Stimulated activated CD4-positive, alpha-beta T cell treated with anti-CD3 and anti-CD28 coated beads, TNF-alpha, amount 100 ng/mL, for 24 hours (primary cell): ENCODE measurements at regions not wholly inside any gene's neighbourhood (a gene's known extent, or its start where the extent isn't known, plus 50 kb on each side); places are given as distances from the start of the nearest gene placed in this dataset.
"Not testable (repeated sequence)": the region's sequence is repeated elsewhere in the genome, so short reads cannot be mapped to it uniquely, and the experiment has no call there.

Experiments used
- DNase-seq, 3 experiments: peaks; one replicate each; pipeline ENCODE4 v3.0.0-alpha.2; 2020; ENCODE audit warnings: low read depth in 3 of 3

DNA sequence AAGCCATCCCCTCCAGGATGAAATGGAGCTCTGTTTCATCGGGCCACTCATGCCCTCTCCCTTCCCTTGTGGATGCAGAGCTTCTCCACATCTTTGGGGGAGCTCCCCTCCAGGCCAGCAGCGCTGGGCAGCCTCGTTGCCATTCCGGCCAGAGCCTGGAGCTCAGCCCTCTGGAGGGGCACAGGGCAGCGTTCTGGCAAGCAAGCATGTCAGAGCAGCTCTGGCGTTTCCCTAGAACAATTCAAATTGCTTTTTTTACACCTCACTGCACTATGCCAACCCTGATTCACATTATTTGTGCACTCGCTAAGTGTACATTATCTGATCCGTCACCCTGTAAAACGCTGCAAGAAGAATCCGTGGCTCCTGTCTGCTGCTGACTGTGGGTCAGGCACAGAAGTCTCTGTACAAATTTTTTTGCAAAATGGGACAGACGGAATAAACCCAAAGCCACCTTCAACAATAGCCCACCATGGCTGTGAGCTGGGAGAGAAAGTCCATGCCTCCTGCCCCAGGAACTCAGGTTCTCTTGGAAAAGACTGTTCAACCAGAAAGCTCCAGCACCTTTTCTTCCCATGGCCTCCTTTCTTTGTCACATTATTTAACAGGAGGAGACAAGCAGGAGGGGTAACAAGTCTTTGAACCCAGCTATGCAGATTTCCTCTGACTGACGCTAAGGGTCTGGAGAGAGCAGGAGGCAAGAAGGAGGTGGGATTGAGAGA lies 139.5 kb upstream of the CADM1 start:
- no peak for DNase-seq

DNA sequence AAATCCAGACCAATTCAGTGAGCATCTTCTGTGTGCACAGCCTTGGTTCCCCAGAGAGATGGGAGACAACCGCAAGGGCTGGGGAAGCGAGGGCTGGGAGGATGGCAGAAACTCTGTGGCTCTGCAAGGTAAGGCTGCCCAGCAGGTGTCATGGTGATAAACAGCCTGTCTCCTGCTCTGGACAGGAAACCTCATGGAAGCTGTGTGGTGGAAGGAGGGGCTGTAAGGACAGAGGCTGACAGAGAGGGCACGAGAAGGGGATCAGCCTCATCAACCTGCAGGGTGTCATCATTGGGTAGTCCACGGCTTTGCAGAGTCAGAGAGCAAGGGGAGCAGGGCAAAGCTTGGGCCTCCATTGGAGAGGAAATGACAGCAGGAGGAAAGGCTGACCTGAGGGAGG lies 138.4 kb upstream of the CADM1 start:
- no peak for DNase-seq

DNA sequence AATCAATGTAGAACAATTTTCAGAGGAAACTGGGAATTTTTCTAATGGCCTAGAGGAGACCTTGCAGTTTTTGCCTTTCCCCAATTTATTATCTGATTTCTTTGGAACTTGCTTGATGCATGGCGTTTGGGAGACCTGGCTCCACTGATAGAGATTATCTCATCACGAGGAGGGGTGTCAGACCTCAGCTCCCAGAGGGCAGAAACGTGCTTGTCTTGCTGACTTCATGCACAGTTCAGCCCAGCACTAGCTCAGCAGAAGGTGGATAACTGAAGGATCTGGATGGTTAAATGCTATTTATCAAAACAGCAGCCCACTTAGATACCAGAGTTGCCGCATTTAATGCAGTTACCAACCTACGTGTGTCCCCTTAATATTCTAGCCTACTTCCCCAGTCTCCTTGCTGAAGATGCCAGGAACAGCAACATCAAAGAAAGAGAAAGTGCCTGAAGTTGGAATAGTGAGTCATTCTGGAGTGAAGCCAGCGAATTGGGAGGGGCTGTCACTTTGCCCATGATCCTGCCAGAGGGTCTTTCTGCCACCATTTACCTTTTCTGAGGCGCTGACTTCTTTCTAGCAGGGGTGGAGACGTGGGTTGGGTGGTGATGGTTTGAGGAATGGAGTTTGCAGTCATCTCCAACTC lies 133.5 kb upstream of the CADM1 start:
- no peak for DNase-seq

DNA sequence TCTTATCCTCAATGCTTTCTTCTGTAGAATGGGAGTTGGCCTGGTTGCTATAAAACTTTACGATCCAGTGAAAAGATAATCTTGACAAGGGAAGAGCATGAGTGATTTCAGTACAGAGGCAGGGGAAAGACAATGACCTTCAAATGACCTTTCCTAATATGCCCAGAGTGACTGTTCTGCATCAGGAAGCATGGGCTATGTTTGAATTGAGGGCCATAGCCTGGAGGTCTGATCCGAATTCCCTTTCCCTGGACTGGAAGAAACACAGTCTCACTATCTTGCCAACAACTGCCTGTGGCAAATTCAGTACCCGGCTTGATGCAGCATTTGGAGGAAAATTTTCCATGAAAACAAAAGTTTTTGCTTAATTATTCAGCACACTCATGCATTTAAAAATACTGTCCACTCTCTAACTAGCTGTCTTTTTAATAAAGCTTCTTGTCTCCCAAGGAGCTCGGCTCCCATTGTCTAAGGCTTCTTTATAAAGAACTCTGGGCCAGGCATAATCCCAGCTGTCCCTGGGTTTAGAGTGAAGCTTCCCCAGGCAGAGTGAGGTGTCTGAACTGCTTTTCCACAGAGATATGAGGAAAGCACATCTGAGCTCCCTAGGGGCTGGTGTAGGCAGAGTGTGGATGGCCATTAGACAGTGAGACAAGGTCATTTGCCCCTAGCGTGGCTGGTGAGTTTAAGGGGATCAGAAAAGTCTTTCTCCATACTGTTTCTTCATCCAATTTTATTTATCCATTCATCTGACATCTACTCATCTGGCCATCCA lies 132.7 kb upstream of the CADM1 start:
- no peak for DNase-seq

DNA sequence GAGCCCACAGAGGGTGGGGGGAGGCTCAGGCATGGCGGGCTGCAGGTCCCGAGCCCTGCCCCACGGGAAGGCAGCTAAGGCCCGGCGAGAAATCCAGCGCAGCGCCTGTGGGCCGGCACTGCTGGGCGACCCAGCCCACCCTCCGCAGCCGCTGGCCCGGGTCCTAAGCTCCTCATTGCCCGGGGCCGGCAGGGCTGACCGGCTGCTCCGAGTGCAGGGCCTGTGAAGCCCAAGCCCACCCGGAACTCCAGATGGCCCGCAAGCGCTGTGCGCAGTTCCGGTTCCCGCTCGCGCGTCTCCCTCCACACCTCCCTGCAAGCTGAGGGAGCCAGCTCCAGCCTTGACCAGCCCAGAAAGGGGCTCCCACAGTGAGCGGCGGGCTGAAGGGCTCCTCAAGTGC lies 129.8 kb upstream of the CADM1 start:
- DNase-seq, result not testable (repeated sequence)

DNA sequence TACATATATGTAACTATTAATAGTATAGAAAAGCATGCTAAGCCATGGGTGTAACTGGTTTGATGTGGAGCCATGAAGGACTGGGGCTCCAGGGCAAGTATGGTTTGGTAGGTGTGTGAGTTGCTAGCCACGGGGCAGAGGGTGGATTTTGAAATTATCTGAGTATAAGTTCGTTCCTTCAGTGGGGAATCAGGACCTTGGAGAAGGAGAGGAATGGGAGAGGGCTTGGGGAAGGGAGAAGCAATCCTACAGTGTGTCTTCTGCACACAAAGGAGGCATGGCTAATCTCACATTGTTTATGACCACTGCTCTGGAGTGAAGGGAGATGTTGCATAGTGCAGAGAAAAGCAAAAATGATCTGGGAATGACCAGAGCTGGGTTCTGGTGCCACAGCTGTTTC lies 127.8 kb upstream of the CADM1 start:
- no peak for DNase-seq

DNA sequence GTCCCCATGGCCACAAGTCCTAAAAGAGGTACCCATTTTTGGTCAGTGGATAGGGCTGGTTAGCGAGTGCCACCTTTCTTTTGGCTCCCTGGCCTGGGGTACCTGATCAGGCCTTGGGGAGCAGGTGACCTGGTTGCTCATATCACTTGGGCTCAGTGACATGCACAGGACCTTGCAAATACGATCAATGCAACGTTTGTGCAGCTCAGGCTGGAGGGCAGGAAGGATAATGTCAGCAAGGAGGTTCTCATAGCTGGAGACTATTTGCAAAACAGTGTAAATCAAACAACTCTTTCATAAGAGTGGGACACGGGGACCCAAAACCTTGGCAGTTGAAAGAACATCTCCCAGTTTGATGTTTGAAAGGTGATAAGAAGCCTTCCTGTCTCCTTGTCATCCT lies 127.4 kb upstream of the CADM1 start:
- no peak for DNase-seq

DNA sequence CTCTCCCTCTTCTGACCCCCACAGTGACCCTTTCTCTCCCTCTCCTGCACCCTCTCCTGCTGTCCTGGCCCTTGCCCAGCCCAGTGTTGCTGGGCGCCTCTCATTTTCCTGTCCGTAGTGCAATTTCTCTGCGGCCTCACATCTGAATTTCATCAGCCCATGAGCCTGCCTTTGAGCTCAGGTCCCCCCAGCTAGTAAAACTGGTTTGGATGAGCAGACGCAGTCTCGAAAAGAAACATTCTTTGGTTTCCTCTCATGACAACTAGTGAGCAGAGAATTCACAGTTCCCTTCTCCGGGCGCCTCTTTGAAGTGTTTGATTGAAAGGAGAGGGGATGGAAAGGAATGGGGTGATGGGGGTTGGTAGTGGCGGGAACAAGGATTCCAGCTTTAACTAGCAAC lies 126.0 kb upstream of the CADM1 start:
- DNase-seq, result no peak

DNA sequence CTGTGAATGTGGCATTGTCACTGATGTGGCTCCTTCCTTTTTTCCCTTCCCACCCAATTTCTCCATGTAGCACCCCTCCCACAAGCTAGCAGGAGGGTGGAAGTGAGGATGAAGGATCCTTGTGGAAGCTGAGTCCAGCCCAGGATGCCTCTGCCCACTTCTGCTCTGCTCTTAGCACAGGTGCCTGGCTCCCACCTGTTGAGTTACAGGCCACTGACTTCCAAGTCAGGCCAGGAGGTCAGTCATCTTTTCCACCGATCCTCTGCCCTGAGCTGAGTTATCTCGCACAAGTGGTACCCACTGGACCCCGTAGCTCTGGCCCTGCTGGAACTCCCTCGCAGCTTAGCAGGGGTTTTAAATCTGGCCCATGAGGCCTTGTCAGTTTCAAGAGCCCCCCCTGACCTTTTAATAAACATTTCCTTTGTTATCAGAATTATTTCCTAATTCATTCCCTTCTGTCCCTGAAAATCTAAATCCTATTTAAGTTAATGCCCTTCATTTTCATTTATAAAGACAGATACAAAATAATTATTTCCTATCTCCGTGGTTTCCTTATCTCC lies 125.3 kb upstream of the CADM1 start:
- no peak for DNase-seq

DNA sequence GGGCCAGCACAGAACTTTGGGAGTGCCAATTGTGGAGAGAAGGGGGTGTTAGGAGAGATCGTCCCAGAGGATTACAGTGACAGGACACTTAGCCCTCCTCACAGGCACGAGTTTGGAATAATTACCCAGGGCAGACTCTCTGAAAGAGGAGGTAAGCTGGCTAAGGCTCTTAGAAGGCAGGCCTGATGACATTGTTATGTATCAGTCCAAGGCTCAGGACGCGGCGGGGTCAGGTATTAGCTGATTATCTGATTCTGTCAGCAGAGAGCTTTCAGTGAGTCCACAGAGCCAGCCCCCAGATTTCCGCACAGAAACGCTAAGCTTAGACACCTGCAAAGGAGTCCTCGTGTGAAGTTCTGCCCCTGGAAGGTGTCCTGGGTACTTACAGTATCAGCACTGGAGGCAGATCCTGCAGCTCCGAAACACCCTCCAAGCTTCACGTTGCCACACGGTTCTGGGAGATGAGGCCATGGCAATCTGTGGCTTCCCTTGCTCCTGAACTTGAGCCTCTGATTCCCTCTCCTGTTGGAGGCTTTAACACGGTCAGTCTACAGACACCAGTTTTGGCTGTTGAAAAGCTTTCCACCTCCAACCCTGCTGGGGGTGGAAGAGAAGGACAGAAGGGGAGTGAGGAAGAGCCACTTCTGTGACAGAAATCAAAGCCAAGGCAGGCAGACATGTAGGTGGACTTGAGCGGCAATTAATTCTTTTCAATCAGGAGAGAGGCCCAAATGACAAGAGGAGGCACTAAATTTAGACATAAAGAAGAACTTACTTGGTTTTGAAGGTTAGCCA lies 123.6 kb upstream of the CADM1 start:
- DNase-seq, result no peak

DNA sequence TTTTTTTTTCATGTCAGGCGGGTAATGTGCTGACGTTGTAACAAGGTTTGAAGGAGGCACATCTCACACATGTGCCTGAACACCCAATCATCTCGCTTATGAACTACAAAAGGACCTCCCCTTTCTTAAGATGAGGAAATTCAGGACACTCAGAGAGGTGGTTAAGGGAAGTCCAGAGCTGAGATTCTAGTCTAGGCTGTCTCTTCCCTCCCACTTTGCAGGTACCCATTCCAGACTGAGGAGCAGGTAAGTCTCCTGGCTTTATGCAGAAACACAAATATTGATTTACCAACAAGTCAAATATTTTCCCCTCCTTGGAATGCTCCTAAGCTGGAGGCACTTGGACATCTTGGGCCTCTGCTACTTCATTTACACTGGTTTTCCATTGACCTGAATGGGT lies 122.9 kb upstream of the CADM1 start:
- no peak for DNase-seq

DNA sequence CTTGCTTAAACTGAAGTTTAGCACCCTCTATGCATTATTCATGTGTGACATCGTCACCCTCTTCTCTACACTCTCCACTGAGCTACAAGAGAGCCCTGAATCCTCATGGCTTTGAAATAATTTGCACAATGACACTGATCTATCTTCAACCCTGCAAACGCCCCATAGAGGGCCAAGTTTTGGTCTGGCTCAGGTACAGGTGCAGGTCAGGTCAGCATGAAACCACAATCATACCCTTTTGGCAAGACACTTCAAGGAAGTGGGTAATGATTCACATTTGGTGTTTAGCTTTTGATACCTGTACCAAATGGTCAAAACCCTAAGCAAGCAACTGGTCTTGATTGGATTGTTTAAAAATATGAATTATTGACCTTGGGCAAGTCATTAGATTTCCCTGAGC lies 122.2 kb upstream of the CADM1 start:
- no peak for DNase-seq

DNA sequence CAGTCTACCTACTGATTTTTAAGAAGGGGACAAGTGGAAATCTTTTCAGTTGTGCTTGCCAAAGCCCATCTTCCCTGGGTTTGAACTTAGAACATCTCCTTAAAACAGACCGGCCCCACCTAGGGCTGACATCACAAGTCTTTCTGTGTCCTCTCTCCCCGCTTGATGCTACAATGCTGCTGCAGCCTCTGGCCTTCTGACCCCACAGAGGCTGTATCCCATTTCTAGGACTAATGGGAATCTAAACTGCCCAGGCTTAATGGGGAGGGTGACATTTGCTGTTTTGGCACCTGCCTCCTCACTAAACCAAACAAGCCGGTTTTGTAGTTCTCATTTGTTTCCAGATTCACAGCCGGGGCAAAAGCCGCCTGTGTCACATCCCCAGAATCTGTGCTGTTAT lies 121.3 kb upstream of the CADM1 start:
- no peak for DNase-seq

DNA sequence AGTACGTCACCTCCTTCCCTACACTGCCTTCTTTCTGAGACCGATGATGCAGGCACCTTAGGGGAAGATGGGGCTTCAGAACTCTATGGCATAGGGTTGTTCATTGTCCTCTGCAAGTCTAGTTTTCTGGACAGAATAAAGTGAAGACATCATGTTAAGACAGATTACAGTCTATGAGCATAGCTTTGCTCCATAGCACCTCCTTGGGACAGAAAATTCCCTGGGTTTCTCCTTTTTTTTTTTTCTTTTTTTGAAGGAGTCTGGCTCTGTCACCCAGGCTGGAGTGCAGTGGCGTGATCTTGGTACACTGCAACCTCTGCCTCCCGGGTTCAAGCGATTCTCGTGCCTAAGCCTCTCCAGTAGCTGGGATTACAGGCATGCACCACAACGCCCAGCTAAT lies 119.8 kb upstream of the CADM1 start:
- DNase-seq, result no peak

DNA sequence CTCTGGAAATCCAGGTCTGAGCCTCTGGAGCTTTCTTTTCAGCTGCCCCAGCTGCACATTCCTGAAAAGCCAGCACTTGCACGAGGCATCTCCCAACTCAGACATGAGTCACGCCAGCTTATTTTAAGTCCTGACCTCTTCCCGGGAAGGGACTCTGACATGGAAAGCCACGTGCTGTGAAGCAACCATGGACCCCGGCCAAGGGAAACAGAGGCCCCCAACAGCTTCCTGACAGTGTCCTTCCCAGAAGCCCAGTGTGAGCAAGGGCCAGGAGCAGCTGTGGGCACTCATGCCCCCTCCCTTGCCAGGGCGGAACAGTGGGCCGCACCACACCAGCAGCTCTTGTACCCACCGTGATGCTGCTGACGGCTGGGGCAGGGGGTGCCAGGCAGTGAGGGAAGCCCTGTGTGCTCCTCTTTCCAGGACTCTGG lies 118.8 kb upstream of the CADM1 start:
- no peak for DNase-seq

DNA sequence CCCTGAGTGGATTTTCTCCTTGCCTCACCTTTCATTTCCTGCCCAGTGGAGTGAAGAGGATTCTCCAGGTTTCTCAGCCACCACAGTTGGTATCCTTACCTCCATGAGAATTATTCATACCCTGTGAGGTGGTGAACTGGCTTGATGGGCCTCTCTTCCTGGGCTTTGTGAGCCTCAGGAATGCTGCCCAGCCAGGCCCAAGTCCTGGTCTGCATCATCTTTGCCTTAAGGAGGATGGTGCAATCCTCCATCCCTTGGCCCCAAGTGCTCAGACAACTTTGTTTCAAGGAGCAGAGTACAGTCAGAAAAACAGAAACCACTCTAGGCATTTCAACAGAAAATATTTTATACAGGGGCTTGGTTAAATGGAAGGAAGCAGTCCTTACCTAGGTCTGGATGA lies 114.2 kb upstream of the CADM1 start:
- no peak for DNase-seq

DNA sequence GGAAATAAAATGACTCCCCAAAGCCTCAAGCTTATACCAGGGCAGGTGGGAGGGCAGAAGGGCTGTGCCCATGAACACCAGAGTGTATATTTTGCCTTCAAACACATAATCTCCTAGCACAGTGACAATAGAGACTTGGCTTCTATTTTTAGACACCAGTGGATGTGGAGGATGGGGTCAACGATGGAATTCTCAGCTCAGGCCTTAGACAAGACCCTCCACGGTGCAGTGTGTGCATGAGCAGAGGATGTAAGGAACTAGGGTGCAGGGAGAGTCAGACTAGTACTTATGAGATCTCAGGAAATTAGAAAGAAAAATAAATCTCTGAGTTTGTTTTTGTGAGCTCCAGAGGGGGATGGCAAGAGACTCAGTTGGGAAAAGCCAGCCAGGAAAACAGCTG lies 113.6 kb upstream of the CADM1 start:
- no peak for DNase-seq

DNA sequence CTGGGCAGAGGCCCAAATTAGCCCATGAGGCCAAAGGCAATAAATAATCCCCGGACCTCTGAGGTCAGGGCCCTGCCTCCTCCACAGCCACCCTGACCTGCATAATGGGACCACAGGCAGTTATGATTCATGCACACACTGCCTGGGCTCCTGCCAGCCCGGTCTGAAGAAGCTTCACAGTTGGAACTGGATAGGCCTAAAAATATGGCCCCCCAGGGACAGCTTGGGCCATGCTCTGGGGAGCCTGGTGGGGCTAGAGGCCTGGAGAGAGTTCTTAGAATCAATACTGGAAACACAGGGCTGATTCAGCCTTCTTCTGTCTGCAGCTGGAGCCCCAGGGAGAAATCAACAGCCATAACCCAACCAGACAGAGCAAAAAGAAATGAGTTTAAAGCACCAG lies 112.8 kb upstream of the CADM1 start:
- DNase-seq, result no peak

DNA sequence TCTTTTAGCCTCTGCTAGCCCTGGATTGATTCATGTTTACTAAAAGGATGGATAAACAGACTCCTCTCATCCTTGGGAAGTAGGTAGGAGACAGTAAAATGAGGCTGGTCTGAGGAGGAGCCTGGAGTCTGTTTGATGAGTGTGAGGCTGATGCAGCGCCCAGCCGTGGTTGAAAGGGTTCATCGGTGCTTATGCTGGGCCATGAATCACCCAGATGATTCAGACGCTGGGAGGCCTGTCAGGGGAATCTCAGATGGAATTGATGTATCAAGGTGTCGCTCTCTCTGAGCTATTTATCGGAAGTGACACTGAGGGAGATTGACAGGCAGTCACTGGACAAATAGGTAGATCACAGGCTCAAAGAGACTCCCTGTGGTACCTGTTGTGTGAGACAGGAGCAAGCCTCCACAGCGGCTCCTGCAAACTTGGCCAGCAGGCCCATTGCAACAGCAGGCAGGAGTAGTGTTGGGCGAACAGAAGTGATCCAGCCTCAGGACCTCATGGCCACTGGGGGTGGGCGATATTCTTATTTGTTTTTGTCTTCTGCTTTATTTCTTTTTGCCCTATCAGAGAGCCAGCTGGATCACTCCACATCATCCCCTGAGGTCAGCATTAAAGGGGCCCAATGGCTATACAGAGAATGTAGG lies 109.9 kb upstream of the CADM1 start:
- DNase-seq, result no peak

DNA sequence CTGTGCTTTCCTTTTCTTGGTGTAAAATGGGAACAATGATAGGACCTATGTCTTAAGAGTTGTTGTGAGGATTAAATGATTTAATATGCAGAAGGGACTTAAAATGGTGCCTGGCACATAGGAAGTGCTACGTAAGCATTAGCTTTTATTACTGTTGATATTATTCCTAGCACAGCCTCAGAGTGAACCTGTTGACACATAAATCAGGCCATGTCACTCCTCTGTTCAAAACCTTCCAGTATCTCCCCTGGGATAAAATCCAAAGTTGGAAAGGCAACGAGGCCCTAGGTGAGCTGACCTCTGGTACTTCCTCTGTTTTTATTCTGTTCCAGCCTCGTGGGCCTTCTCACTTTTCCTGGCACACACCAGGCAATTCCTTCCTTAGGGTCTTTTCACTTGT lies 108.8 kb upstream of the CADM1 start:
- no peak for DNase-seq

DNA sequence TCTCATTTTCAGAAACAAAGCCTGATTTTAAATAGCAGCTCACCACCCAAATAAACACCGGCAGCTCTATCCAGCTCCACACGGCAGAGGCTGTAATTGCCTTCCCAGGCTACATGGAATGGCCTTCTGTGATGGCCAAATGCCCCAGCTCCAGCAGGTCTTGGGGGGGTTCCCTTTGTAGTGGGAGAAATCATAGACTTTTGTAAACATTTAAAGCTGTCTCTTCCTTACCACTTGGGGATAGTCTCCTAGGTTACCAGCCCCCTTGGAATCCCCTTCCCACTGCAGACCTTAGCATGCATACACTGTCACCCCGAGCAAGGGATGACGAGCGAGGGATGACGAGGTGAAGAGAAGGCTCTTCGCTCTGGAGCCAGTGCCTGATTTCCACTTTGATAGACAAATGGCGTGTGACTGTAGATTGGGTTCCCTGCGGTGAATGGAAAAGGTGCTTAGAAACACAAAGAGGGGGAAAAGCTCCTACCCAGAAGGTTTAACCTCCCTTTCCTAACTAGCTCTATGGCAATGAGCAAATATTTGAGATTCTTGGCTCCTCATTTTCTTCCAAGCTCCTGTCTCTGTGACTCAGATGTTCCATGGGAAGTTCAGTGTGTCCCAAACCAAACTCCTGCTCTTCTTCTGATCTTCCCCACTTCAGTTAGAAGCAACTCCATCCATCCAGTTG lies 108.0 kb upstream of the CADM1 start:
- DNase-seq, result no peak
